COR-L47 (cell line): ENCODE measurements at regions not wholly inside any gene's neighbourhood (a gene's known extent, or its start where the extent isn't known, plus 50 kb on each side); places are given as distances from the start of the nearest gene placed in this dataset.
"Not testable (repeated sequence)": the region's sequence is repeated elsewhere in the genome, so short reads cannot be mapped to it uniquely, and the experiment has no call there.

Source experiments
- DNase-seq: peaks from one replicate; lab custom pipeline; 2025; lab: John Stamatoyannopoulos, UW

DNA sequence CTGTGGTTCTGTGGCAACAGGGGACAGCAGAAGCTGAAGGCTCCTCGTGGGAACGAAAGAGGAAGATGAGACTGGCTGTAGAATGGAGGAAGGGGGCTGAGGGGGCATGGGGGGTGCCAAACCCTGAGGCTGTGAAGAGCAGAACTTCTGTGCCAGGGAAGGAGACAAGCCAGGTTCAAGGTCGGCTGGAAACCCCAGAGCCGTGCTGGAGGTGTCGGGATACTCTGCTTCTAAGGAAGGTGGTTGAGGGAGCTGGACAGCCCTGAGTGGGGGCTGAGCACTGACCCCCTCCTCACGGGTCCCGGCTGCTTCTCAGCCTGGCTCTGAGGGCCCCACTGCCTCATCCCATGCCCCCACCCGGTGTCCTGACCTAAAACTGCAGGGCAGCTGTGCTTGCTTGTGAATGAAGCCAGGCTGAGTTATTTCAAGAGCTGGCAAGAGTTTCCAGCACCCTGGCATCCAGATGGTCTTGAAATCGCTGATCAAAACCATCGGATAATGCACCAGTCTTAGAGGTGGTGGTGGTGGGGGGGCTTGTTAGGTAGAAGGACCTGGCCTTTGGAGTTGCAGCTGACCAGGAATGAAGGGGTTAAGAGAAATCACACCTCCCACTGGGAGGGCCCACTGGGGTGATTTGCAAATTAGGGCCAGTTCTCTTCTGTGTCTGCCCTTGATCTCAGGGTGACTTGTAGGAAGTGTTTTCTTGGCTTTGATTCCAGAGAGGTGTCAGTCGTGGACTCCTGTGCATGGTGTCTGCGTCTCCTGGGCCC, 218.9 kb upstream of the C1orf174 start:
- DNase-seq: no peak

DNA sequence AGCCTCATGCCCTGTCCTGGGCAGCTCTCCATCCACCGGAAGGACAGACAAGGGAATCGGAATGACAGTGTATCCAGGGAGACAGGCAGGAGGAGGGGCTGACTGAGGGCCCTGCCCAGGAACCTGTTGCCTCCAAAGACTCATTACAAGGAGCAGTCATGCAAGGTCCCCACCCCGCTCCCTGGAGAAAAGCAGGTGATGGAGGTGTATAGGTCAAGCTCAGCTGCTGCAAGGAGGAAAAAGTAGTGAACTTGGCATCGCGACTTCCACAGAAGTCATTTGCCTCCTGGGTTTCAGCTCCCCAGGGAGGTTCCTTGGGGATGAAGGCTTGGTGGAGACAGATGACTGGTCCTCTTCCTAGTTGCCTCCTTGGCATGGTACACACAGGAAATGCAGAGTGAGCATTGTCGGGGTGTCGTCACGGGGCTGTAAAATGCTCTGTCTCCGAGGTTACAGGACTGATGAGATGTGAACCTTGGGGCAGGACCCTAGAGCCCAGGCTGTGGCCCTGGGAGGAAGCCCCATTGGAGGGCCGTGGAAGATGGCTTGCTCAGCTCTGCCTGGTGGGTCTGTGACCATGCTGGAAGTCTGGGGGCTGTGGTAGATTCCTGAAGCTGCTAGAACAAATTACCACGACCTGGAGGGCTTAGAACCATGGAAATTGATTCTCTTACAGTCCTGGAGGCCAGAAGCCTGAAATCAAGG, 219.6 kb upstream of the C1orf174 start:
- DNase-seq: no peak

DNA sequence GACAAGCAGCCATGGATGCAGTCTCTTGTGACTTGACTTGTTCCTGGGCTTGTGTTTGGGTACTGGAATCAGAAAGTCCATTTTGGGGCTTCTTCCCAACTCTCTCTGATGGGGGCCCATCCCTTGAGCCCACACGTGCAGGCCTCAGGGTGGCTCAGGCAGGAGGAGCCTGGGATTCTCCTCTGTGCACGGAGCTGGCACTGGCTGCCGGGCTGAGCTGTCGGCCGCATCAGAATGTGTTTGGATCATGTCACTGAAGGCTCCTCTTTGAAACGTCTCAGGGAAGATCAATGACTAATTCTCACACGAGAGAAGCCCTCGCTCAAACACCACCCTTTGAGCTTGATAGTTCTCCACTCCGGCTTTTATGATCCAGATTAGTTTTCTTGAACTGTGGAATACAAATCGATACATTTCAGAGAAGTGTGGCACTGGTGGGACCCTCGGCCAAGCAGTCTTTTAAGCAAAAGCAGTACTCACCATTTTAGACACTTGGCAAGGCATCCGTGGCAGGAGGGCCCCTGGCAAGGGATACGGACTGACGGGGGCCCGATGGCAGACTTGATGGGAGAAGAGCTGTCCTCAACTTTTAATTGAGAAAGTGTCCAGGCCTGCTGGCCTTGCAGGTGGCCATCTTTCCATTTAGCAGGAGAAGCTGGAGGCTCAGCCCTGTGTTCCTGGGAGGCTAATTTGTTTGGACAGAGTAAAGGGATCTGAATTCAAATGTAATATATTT, 220.7 kb upstream of the C1orf174 start:
- no peak for DNase-seq

GRCh38 chr1:4121293-4121684, 221.2 kb upstream of the C1orf174 start:
- no peak for DNase-seq

DNA sequence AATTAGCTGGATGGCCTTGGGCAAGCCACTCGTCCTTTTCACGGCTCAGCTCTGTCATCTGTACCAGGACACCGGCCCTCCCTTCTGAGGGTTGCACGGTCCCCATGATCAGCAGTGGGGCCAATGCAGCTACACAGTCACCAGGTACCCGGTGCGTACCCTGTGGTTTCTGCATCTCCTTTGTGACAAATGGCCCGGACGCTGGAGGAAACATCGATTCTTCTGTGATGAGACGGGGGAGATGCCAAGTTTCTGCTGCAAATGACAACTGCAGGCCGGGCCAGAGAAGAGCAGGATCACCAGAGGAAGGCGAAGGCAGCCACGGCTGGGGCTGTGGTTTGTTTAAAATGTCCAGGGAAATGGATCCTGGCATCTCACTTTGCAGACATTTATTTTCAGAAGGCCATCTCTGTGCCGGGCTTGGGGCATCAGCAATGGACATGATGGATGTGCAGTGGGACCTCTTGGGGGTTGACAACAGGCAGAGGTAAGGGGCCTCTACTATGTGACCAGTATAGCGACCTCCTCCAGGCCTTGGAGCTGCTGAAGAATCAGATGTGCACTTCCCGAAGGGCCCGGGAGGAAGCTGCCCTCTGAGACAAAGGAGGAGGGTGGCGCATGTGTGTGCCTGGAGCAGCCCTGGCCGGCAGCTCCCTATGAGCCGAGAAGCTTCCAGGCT, 221.9 kb upstream of the C1orf174 start:
- no peak for DNase-seq

GRCh38 chr1:4122513-4123160, 222.6 kb upstream of the C1orf174 start:
- no peak for DNase-seq

DNA sequence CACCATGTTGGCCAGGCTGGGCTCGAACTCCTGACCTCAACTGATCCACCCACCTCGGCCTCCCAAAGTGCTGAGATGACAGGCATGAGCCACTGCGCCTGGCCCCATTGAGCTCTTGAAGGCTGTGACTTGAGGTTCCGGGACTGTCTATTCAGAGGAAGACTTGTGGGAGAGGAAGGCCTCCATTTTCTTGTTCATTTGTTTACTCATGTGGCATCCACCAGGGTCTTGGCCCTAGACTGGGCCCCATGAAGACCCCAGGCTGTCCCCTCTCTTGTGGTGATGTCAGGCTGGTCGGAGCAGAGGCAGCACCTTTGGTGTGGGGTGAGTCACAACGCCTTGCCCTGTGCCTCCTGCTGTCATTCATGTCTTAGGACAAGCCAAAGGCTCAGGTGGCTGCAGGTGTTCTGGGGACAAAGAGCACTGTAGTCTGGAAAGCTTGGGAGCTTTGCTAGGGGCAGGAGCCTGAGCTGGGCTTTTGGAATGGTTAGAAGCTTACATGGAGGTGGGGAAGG, 224.6 kb upstream of the C1orf174 start:
- no peak for DNase-seq

GRCh38 chr1:4126251-4126650, 226.2 kb upstream of the C1orf174 start:
- DNase-seq: no peak

GRCh38 chr1:4126731-4127591, 226.9 kb upstream of the C1orf174 start:
- no peak for DNase-seq

DNA sequence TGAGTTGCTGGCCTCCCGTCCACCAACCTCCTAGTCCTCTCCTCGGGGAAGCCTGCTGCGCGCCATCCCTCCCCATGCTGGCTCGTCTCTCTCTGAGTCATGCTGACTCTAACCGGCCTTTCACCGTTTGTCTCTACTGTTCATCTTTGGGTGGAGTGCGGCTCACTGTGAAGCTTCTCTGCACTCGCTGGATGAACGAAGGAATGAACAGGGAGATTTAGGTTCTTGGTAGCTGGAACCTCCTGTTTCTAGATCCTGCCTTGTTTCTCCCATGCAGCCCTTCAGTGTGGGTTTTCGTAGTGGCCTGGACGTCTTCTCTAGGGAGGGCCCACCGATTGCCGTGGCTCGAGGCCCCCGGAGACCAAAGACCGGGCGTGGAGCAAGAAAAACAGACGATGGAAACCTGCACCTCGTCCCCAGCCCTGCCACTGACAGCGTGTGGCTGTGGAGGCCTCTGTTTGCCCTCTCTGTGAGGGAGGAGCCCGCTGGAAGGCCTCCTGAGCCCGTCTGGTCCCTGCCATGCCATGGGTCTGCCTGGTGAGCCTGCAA, 227.6 kb upstream of the C1orf174 start:
- no peak for DNase-seq

- DNase-seq: no peak
Observed at GRCh38 chr1:4128616-4129015, 228.5 kb upstream of the C1orf174 start.

GRCh38 chr1:4129693-4130092, 229.6 kb upstream of the C1orf174 start:
- no peak for DNase-seq

GRCh38 chr1:4130096-4130495, 230.0 kb upstream of the C1orf174 start:
- DNase-seq: no peak

- no peak for DNase-seq
Observed at GRCh38 chr1:4131734-4132133, 231.7 kb upstream of the C1orf174 start.

GRCh38 chr1:4132352-4133296, 232.6 kb upstream of the C1orf174 start:
- DNase-seq: no peak

DNA sequence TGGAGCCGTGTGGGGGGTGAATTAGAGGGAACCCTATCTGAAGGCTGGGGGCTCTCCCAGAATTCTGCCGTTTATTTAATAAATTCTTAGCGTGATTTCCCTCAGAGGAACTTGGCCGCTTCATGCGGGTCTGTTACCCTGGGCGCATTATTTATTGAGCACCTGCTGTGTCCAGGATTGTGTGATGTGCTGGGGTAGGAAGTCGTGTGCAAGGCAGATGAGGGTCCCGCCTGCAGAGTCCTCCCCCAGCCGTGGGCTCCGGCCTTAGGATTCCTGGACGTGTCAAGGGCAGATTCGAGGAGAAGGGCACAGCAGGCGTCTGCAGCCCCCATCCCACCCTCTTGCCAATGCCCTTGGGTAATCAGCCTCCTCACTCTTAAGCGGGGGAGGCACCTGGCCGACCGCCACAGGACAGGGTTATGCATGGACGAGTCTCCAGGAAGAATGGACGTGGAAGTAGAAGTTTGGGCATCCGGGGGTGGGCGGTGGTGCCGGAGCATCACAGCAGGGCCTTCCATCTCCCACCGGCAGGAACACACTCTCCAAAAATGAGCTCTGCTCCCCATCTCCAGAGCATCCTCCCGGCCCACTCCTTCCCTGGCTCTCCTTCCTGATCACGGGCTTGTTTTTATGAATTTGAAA, 233.3 kb upstream of the C1orf174 start:
- DNase-seq: no peak

GRCh38 chr1:4133939-4134321, 233.9 kb upstream of the C1orf174 start:
- no peak for DNase-seq

GRCh38 chr1:4135853-4136252, 235.8 kb upstream of the C1orf174 start:
- DNase-seq: not testable (repeated sequence)
